Vagina (tissue), 2 donors: ENCODE measurements at regions not wholly inside any gene's neighbourhood (a gene's known extent, or its start where the extent isn't known, plus 50 kb on each side); places are given as distances from the start of the nearest gene placed in this dataset.

Experiments used
- DNase-seq, 2 donors: peaks; one replicate each; pipeline ENCODE4 v3.0.0-alpha.2; 2017; ENCODE audit errors: extremely low spot score in 2 of 2
- H3K27ac ChIP-seq: fragments of 200-600 bp; sonication (generic); one replicate; pipeline ENCODE4 v1.5.1; 2019
- H3K27me3 ChIP-seq: fragments of 200-600 bp; sonication (generic); one replicate; pipeline ENCODE4 v1.5.1; 2019
- H3K36me3 ChIP-seq, 2 donors: fragments of 200-600 bp; sonication (generic); one replicate each; pipeline ENCODE4 v1.5.1; 2017 to 2019
- H3K4me1 ChIP-seq: fragments of 200-600 bp; sonication (generic); one replicate; pipeline ENCODE4 v1.5.1; 2019
- H3K4me3 ChIP-seq, 2 donors: fragments of 200-600 bp; sonication (generic); 1 replicate in 1 of 2; 2 replicates in 1 of 2; pipeline ENCODE4 v1.5.1; 2016 to 2019
- H3K9me3 ChIP-seq: fragments of 200-600 bp; sonication (generic); one replicate; pipeline ENCODE4 v1.5.1; 2019
- CTCF ChIP-seq, 3 experiments: fragments of 450-650 bp in 2 of 3; fragments of 200-600 bp in 1 of 3; sonication (generic) in 1 of 3; IDR thresholded peaks; one replicate each; pipeline ENCODE4 v1.5.1; 2017 to 2019; ENCODE audit warnings: antibody characterized with exemption in 3 of 3, mild to moderate bottlenecking in 2 of 3, moderate library complexity in 2 of 3
- POLR2A ChIP-seq, 2 donors: fragments of 450-650 bp; IDR thresholded peaks; one replicate each; pipeline ENCODE4 v1.6.1; 2017; ENCODE audit warnings: antibody characterized with exemption in 2 of 2, mild to moderate bottlenecking in 2 of 2, moderate library complexity in 2 of 2
- POLR2AphosphoS5 ChIP-seq, 2 donors: sonication (generic); formaldehyde crosslinking; IDR thresholded peaks; one replicate each; pipeline ENCODE4 v1.9.0; 2017; ENCODE audit warnings: antibody characterized with exemption in 2 of 2, mild to moderate bottlenecking in 2 of 2, low read depth in 1 of 2; ENCODE audit not compliant: insufficient read depth in 1 of 2
- intact Hi-C: fragments of 100-400 bp; cut with DNase I; formaldehyde crosslinking; loops from one replicate; pipeline ENCODE4 v1.15.1; 2023

GRCh38 chr13:64041296-64041695, 2625.6 kb upstream of the PCDH20 start:
- H3K27ac ChIP-seq: no peak overlapping the region
- H3K4me1 ChIP-seq: no peaks in the 10 kb centered on the region
- H3K27me3 ChIP-seq: no peaks in the 10 kb centered on the region
- H3K9me3 ChIP-seq: no peaks in the 10 kb centered on the region
- TF ChIP-seq CTCF (IDR thresholded peaks at IDR 0.05) (no peak), POLR2AphosphoS5 (IDR thresholded peaks at IDR 0.05; ENCODE audit: insufficient read depth in 1 of 2, low read depth in 1 of 2) (no peak), POLR2A (IDR thresholded peaks at IDR 0.05) (no peak)
- H3K4me3 ChIP-seq: no peak overlapping the region
- intact Hi-C loops: no loop called here
- no peak for DNase-seq
- H3K36me3 ChIP-seq: no peaks in the 10 kb centered on the region

GRCh38 chr13:64033921-64034320, 2618.3 kb upstream of the PCDH20 start:
- Histone ChIP-seq H3K4me3 (no peak overlapping the region), H3K4me1 (no peaks in the 10 kb centered on the region), H3K36me3 (no peaks in the 10 kb centered on the region), H3K9me3 (no peaks in the 10 kb centered on the region), H3K27ac (no peak overlapping the region), H3K27me3 (no peaks in the 10 kb centered on the region)
- no peak for DNase-seq
- intact Hi-C loops: no loop called here
- TF ChIP-seq POLR2A (IDR thresholded peaks at IDR 0.05) (no peak), CTCF (IDR thresholded peaks at IDR 0.05) (no peak), POLR2AphosphoS5 (IDR thresholded peaks at IDR 0.05; ENCODE audit: insufficient read depth in 1 of 2, low read depth in 1 of 2) (no peak)

GRCh38 chr13:64029343-64030093, 2613.9 kb upstream of the PCDH20 start:
- H3K4me3 ChIP-seq: no peak overlapping the region
- H3K4me1 ChIP-seq: no peaks in the 10 kb centered on the region
- no peak for DNase-seq
- TF ChIP-seq POLR2AphosphoS5 (IDR thresholded peaks at IDR 0.05; ENCODE audit: insufficient read depth in 1 of 2, low read depth in 1 of 2): no peak
- TF ChIP-seq POLR2A (IDR thresholded peaks at IDR 0.05): no peak
- TF ChIP-seq CTCF (IDR thresholded peaks at IDR 0.05): no peak
- H3K9me3 ChIP-seq: no peaks in the 10 kb centered on the region
- H3K36me3 ChIP-seq: no peaks in the 10 kb centered on the region
- H3K27me3 ChIP-seq: no peaks in the 10 kb centered on the region
- intact Hi-C loops: no loop called here
- no peak overlapping the region for H3K27ac ChIP-seq

GRCh38 chr13:64028551-64028950, 2612.9 kb upstream of the PCDH20 start:
- no peak for DNase-seq
- H3K4me3 ChIP-seq: no peak overlapping the region
- TF ChIP-seq POLR2AphosphoS5 (IDR thresholded peaks at IDR 0.05; ENCODE audit: insufficient read depth in 1 of 2, low read depth in 1 of 2) (no peak), CTCF (IDR thresholded peaks at IDR 0.05) (no peak), POLR2A (IDR thresholded peaks at IDR 0.05) (no peak)
- H3K27ac ChIP-seq: no peak overlapping the region
- H3K9me3 ChIP-seq: no peaks in the 10 kb centered on the region
- H3K4me1 ChIP-seq: no peaks in the 10 kb centered on the region
- no peaks in the 10 kb centered on the region for H3K27me3 ChIP-seq
- no peaks in the 10 kb centered on the region for H3K36me3 ChIP-seq
- intact Hi-C loops: no loop called here

GRCh38 chr13:64020126-64020525, 2604.5 kb upstream of the PCDH20 start:
- no peak for DNase-seq
- Histone ChIP-seq H3K9me3 (no peaks in the 10 kb centered on the region), H3K36me3 (no peaks in the 10 kb centered on the region), H3K27ac (no peak overlapping the region), H3K4me3 (no peak overlapping the region), H3K4me1 (no peaks in the 10 kb centered on the region), H3K27me3 (no peaks in the 10 kb centered on the region)
- intact Hi-C loops: no loop called here
- no peak for TF ChIP-seq POLR2AphosphoS5 (IDR thresholded peaks at IDR 0.05; ENCODE audit: insufficient read depth in 1 of 2, low read depth in 1 of 2)
- no peak for TF ChIP-seq CTCF (IDR thresholded peaks at IDR 0.05)
- TF ChIP-seq POLR2A (IDR thresholded peaks at IDR 0.05): no peak
